Right lobe of liver (tissue), 4 donors: ENCODE measurements at regions not wholly inside any gene's neighbourhood (a gene's known extent, or its start where the extent isn't known, plus 50 kb on each side); places are given as distances from the start of the nearest gene placed in this dataset.
"Not testable (repeated sequence)": the region's sequence is repeated elsewhere in the genome, so short reads cannot be mapped to it uniquely, and the experiment has no call there.

Experiments used
- CTCF ChIP-seq, 4 donors: fragments of 200-600 bp in 3 of 4; fragments of 450-650 bp in 1 of 4; IDR thresholded peaks; one replicate each; pipeline versions ENCODE4 v1.5.1 to v1.8.0; 2016 to 2022; ENCODE audit warnings: antibody characterized with exemption in 4 of 4, mild to moderate bottlenecking in 2 of 4
- POLR2A ChIP-seq: fragments of 450-650 bp; IDR thresholded peaks from one replicate; pipeline ENCODE4 v1.6.1; 2017; ENCODE audit warnings: antibody characterized with exemption, mild to moderate bottlenecking
- donor health status: DM: no; HTN: no; CAD: no.
- donor health status: DM: no; HTN: no; CAD: no.
- donor health status: DM: no; HTN: yes; CAD: no.

- not testable (repeated sequence) for TF ChIP-seq CTCF (IDR thresholded peaks at IDR 0.05); POLR2A
Measured at GRCh38 chr9:40975351-40975750, 153.1 kb downstream of the FOXD4L6 start.
